Thymus (tissue), 11 donors: ENCODE measurements at regions not wholly inside any gene's neighbourhood (a gene's known extent, or its start where the extent isn't known, plus 50 kb on each side); places are given as distances from the start of the nearest gene placed in this dataset.

Experiments used
- DNase-seq, 9 donors: peaks; one replicate each; pipeline ENCODE4 v3.0.0-alpha.2; 2013; ENCODE audit warnings: low spot score in 9 of 9, low read depth in 6 of 9, missing footprints in 1 of 9
- H3K27ac ChIP-seq, 2 donors: one replicate each; pipeline ENCODE4 v1.5.1; 2013; ENCODE audit warnings: control low read depth in 1 of 2, low read depth in 1 of 2, low read length in 1 of 2, mild to moderate bottlenecking in 1 of 2, moderate library complexity in 1 of 2
- H3K27me3 ChIP-seq, 2 donors: one replicate each; pipeline ENCODE4 v1.5.1; 2013; ENCODE audit warnings: low read length in 1 of 2; ENCODE audit not compliant: control insufficient read depth in 2 of 2, insufficient read depth in 1 of 2
- H3K36me3 ChIP-seq, 2 donors: one replicate each; pipeline ENCODE4 v1.5.1; 2013; ENCODE audit warnings: low read length in 1 of 2, mild to moderate bottlenecking in 1 of 2, moderate library complexity in 1 of 2; ENCODE audit not compliant: control insufficient read depth in 2 of 2, insufficient read depth in 2 of 2
- H3K4me1 ChIP-seq, 2 donors: one replicate each; pipeline ENCODE4 v1.5.1; 2013; ENCODE audit warnings: low read length in 2 of 2; ENCODE audit not compliant: control insufficient read depth in 2 of 2, insufficient read depth in 2 of 2
- H3K4me3 ChIP-seq, 2 donors: one replicate each; pipeline ENCODE4 v1.5.1; 2013; ENCODE audit warnings: low read length in 2 of 2, control low read depth in 1 of 2, mild to moderate bottlenecking in 1 of 2
- H3K9me3 ChIP-seq, 2 donors: one replicate each; pipeline ENCODE4 v1.5.1; 2013; ENCODE audit warnings: low read length in 1 of 2, mild to moderate bottlenecking in 1 of 2; ENCODE audit not compliant: control insufficient read depth in 2 of 2, insufficient read depth in 1 of 2
- WGBS: extraction: QIAGEN DNeasy Blood & Tissue Kit; methylation state at CpG from one replicate; pipeline ENCODE4 v1.1.7; 2013; 5-methylcytosine and 5-hydroxymethylcytosine counted together
- donor health status: healthy.

- no peak for DNase-seq
- 92% methylated on average over 2 of the region's 2 CpGs for WGBS
- H3K9me3 ChIP-seq, result no peaks in the 10 kb centered on the region
- H3K4me3 ChIP-seq, result no peak overlapping the region
- H3K4me1 ChIP-seq, result no peaks in the 10 kb centered on the region
- no peaks in the 10 kb centered on the region for H3K36me3 ChIP-seq
- no peak overlapping the region for H3K27ac ChIP-seq
- H3K27me3 ChIP-seq, result peaks cover 0 to 2% of the 10 kb centered on the region in 2 donors
Measured at GRCh38 chr11:45494738-45495137, 170.7 kb downstream of the CHST1 start.

DNA sequence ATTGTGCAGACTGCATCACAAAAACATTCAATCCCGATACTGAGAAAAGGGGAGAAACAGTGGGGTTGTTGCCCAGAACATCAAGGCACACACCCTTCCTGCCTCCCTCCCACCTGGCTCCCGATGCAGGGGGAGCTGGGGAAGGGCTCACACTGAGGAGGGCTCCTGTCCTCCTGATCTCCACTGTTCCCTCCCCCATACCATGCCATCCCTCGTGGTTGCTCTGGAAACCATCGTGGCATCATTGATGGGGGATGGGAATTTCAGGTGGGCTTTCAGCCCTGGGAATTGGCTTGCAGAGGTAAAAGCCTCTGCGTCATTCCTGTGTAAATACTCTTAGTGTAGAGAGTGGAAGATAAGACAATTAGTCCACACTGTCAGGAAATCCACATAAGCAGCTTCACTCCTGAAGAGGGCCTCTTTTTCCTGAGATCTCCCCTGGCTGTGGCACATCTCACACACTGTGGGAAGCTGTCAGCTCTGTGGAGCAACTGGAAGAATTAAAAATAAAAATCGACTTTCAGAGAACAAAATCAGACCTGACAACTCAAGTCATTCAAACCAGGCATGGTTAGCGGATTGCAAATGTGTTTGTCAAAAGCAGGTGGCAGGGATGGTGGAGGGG, 176.0 kb downstream of the CHST1 start:
- no peaks in the 10 kb centered on the region for H3K4me1 ChIP-seq
- no peaks in the 10 kb centered on the region for H3K9me3 ChIP-seq
- H3K27me3 ChIP-seq, result peaks cover 0 to 2% of the 10 kb centered on the region in 2 donors
- H3K27ac ChIP-seq, result no peak overlapping the region
- WGBS, result 63% methylated on average over 7 of the region's 7 CpGs
- DNase-seq, result no peak
- no peaks in the 10 kb centered on the region for H3K36me3 ChIP-seq
- no peak overlapping the region for H3K4me3 ChIP-seq

- H3K4me3 ChIP-seq, result no peak overlapping the region
- H3K9me3 ChIP-seq, result no peaks in the 10 kb centered on the region
- H3K4me1 ChIP-seq, result no peaks in the 10 kb centered on the region
- peaks cover 0 to 2% of the 10 kb centered on the region in 2 donors for H3K27me3 ChIP-seq
- H3K36me3 ChIP-seq, result no peaks in the 10 kb centered on the region
- no peak overlapping the region for H3K27ac ChIP-seq
- WGBS, result 96% methylated on average over 6 of the region's 6 CpGs
- DNase-seq, result no peak
Measured at GRCh38 chr11:45486461-45486860, 179.0 kb downstream of the CHST1 start.

DNA sequence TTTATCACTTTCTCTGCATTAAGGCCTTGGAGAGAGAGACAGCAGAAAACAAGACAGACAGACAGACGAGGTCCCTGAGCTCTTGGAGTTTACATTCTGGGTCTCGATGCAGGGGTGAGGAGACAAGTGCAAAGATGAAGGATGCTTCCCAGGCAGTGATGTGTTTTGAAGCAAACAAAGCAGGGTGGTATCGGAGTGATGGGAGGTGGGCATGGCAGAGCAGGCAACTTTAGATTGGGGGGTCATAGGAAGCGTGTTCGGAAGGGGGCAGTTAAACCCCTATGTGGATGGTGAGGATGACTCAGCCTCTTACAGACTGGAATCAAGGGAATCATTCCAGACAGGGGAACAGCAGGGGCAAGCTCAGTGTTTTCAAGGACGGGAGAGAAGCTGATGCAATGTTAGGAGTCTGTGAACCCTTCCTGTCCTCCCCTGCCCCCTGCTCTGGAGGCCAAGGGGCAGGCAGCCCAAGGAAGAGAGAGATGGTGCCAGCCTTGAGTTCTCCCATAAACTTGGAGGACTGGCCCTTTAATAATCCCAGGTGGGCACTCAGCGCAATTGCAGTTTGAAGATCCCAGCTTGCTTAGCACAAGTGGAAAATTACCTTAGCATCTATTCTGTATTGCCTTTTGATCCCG, 180.2 kb downstream of the CHST1 start:
- 90% methylated on average over 8 of the region's 8 CpGs for WGBS
- no peaks in the 10 kb centered on the region for H3K9me3 ChIP-seq
- no peak overlapping the region for H3K27ac ChIP-seq
- H3K36me3 ChIP-seq, result no peaks in the 10 kb centered on the region
- H3K4me3 ChIP-seq, result no peak overlapping the region
- H3K27me3 ChIP-seq, result peaks cover 0 to 2% of the 10 kb centered on the region in 2 donors
- no peaks in the 10 kb centered on the region for H3K4me1 ChIP-seq
- no peak for DNase-seq

DNA sequence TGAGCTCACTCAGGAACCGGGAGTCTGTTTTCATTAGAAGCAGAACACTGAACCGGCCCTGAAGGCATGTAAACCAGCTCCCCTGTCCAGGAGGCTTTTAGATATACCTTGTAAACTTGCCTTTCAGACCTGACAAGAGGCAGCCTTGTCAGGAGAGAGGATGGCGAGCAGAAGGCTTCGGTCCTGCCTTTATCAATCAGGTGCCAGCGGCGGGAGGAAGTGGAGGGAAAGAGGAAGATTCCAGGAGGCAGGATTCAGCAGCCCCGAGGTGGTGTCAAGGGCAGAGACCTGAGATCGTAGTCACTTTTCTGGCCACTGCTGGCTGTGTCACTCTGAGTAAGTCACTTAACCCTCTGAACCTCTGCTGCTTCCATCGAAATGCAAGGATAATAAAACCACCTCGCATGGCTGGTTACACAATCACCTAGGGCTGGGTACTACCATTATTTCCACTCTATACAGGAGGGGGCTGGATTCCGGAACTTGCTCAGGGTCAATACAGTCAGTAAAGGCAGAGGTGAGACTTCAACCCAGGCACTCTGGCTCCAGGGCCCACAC, 181.0 kb downstream of the CHST1 start:
- Histone ChIP-seq H3K36me3 (no peaks in the 10 kb centered on the region), H3K9me3 (no peaks in the 10 kb centered on the region), H3K27me3 (peaks cover 0 to 2% of the 10 kb centered on the region in 2 donors), H3K4me3 (no peak overlapping the region), H3K4me1 (no peaks in the 10 kb centered on the region), H3K27ac (no peak overlapping the region)
- 61% methylated on average over 11 of the region's 11 CpGs for WGBS
- DNase-seq, result no peak

DNA sequence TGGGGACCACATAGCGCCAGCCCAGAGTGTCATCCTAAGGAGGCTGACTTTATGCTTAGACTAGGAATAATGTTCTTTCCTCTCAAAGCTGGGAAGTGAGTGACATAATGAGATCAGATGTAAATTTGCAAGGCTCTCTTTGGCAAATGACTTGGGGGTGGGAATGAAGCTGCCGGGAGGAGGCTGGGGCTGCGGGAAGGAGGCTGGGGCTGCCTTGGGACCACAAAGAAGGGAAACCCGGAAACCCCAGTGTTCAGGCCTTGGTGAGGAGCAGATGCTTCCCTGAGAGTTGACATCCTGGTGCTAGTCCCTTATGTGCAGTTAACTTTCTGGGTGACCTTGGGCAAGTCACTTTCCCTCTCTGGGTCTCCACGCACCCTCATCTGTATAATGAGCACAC, 182.0 kb downstream of the CHST1 start:
- Histone ChIP-seq H3K4me3 (no peak overlapping the region), H3K27me3 (peaks cover 0 to 2% of the 10 kb centered on the region in 2 donors), H3K9me3 (no peaks in the 10 kb centered on the region), H3K36me3 (no peaks in the 10 kb centered on the region), H3K4me1 (no peaks in the 10 kb centered on the region), H3K27ac (no peak overlapping the region)
- WGBS, result 96% methylated on average over 5 of the region's 5 CpGs
- no peak for DNase-seq

DNA sequence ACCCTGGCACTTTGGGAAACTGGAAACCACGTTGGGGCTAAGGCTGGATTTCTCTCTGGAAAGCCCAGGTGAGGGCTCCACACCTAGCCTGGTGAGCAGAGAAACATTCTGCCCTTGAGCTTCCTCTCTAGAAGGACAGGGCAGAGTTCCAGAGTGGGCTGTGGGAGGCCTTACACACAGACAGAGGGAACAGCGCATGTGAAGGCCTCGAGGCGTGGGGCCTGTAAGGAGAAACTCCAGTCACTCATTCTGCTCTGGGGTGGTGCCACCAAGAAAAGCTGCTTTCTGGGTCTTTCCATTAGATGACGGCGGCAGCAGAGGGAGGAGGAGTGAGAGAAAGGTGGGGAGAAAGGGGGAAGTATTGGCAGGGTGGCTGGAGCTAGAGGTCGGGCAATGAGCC, 183.1 kb downstream of the CHST1 start:
- no peak for DNase-seq
- Histone ChIP-seq H3K4me3 (no peak overlapping the region), H3K36me3 (no peaks in the 10 kb centered on the region), H3K27ac (no peak overlapping the region), H3K27me3 (peaks cover 0 to 2% of the 10 kb centered on the region in 2 donors), H3K9me3 (no peaks in the 10 kb centered on the region), H3K4me1 (no peaks in the 10 kb centered on the region)
- 79% methylated on average over 7 of the region's 7 CpGs for WGBS

GRCh38 chr11:45481026-45481425, 184.4 kb downstream of the CHST1 start:
- no peaks in the 10 kb centered on the region for H3K4me1 ChIP-seq
- H3K27me3 ChIP-seq, result peaks cover 0 to 2% of the 10 kb centered on the region in 2 donors
- 77% methylated on average over 3 of the region's 3 CpGs for WGBS
- no peak overlapping the region for H3K27ac ChIP-seq
- no peaks in the 10 kb centered on the region for H3K36me3 ChIP-seq
- H3K4me3 ChIP-seq, result no peak overlapping the region
- no peaks in the 10 kb centered on the region for H3K9me3 ChIP-seq
- no peak for DNase-seq

DNA sequence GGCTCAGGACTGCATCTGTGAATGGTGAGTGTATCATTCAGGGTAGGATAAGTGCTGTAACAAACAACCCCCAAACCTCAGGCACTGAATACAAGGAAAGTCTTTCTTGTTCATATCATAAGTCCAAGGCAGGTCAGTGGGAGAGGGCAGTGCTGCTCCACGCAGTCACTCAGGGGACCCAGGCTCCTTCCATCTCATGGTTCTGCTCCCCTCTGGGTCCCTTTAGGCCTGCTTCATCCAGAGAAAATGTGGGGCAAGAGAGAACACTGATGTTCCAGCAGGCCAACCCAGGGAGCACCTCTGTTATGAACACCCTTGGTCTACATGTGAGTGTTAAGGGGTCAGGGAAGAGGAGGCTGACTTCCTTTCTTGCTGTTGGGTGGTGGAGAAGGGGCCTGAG, 187.8 kb downstream of the CHST1 start:
- no peaks in the 10 kb centered on the region for H3K36me3 ChIP-seq
- no peaks in the 10 kb centered on the region for H3K4me1 ChIP-seq
- no peak overlapping the region for H3K27ac ChIP-seq
- no peaks in the 10 kb centered on the region for H3K27me3 ChIP-seq
- DNase-seq, result no peak
- no peak overlapping the region for H3K4me3 ChIP-seq
- WGBS, result 86% methylated on average over 1 of the region's 1 CpG
- H3K9me3 ChIP-seq, result no peaks in the 10 kb centered on the region
